ENCODE measurements at regions not wholly inside any gene's neighbourhood (a gene's known extent, or its start where the extent isn't known, plus 50 kb on each side); places are given as distances from the start of the nearest gene placed in this dataset.

DNA sequence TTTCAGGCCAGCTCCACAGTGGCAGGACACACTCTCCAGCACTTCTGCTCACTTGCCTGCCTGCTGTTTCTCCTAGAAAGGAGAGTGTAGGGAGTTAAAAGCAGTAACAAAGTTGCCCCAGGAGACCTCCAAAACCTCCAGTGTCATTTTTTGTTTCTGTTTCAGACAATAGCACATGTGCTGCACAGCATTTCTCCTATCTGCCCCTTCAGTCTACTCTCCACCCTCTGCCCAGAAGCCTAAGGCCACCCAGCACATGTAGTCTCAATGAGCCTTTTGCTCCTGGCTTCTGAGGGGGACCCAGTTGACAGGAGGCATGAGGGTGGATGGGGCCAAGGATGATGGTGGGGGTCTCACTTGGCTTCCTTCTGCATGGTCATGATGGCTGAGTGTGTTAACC, 329.6 kb upstream of the CLNK start (continued):
- TF ChIP-seq, protein P1, sequence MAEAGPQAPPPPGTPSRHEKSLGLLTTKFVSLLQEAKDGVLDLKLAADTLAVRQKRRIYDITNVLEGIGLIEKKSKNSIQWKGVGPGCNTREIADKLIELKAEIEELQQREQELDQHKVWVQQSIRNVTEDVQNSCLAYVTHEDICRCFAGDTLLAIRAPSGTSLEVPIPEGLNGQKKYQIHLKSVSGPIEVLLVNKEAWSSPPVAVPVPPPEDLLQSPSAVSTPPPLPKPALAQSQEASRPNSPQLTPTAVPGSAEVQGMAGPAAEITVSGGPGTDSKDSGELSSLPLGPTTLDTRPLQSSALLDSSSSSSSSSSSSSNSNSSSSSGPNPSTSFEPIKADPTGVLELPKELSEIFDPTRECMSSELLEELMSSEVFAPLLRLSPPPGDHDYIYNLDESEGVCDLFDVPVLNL (CRISPR knock-in tag; IDR thresholded peaks at IDR 0.05; ENCODE audit: low read depth): no peak
- TF ChIP-seq TAF1 (IDR thresholded peaks at IDR 0.05; ENCODE audit: control insufficient read depth, extremely low read depth, insufficient read depth, low read length, severe bottlenecking) (no peak), KAT7 (CRISPR knock-in tag; IDR thresholded peaks at IDR 0.05; ENCODE audit: borderline replicate concordance) (no peak), BACH1 (tag; IDR thresholded peaks at IDR 0.05) (no peak), DNMT1 (IDR thresholded peaks at IDR 0.05) (no peak)
- TF ChIP-seq, protein P2, sequence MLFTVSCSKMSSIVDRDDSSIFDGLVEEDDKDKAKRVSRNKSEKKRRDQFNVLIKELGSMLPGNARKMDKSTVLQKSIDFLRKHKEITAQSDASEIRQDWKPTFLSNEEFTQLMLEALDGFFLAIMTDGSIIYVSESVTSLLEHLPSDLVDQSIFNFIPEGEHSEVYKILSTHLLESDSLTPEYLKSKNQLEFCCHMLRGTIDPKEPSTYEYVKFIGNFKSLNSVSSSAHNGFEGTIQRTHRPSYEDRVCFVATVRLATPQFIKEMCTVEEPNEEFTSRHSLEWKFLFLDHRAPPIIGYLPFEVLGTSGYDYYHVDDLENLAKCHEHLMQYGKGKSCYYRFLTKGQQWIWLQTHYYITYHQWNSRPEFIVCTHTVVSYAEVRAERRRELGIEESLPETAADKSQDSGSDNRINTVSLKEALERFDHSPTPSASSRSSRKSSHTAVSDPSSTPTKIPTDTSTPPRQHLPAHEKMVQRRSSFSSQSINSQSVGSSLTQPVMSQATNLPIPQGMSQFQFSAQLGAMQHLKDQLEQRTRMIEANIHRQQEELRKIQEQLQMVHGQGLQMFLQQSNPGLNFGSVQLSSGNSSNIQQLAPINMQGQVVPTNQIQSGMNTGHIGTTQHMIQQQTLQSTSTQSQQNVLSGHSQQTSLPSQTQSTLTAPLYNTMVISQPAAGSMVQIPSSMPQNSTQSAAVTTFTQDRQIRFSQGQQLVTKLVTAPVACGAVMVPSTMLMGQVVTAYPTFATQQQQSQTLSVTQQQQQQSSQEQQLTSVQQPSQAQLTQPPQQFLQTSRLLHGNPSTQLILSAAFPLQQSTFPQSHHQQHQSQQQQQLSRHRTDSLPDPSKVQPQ (CRISPR knock-in tag; IDR thresholded peaks at IDR 0.05; ENCODE audit: borderline replicate concordance): no peak

DNA sequence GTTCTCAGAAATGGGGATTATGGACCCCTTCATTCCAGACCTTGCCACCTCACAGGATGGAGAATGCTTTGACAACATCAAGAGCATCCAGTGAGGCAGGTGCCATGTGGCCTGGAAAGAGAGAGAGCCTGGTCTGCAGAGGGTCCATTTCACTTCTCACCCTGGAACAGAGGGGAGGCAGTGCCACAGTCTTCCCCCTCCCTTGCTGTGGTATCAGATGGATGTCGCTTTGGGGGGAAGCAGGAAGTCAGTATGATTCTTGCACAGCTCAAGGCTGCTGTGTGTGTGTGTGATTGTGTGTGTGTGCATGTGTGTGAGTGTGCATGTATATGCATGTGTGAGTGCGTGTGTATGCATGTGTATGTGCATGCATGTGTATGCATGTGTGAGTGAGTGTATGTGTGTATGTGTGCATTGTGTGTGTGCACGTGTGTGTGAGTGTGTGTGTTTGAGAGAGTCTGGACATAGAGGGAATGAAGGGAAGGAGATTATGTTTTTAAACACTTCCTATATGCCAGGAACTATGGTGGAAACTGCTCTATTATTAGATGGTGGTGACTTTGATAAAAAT, 328.6 kb upstream of the CLNK start:
- intact Hi-C loops (cut with micrococcal nuclease) (no loop called here), in situ Hi-C loops (cut with MboI) (no loop called here)
- DNase-seq (ENCODE audit: extremely low read depth in 1 of 4, low spot score in 3 of 4) (no peak), ATAC-seq (no peak), FAIRE-seq (no peak)
- ChIA-PET CTCF (ENCODE audit: low intra/inter-chr PET ratio) (no interaction called here), POLR2A (no interaction called here)
- no TSS peak for BruUV-seq (replicated peaks)
- Histone ChIP-seq H3K79me2 (ENCODE audit: control insufficient read depth, insufficient read depth, low read length) (no peaks in the 10 kb centered on the region), H3K4me3 (no peak overlapping the region), H3K9me3 (replicated peaks; ENCODE audit: control insufficient read depth, insufficient read depth, low read depth, low read length) (no peaks in the 10 kb centered on the region), H3K9ac (ENCODE audit: insufficient read depth in 1 of 2, low read depth in 2 of 2, low read length in 2 of 2) (no peak overlapping the region), H3K27ac (ENCODE audit: extremely low read depth, low read depth, low read length) (no peak overlapping the region), H3K4me1 (replicated peaks in 1 of 2; ENCODE audit: control insufficient read depth in 2 of 2, insufficient read depth in 2 of 2, low read length in 2 of 2) (no peaks in the 10 kb centered on the region), H3K27me3 (ENCODE audit: control insufficient read depth in 2 of 2, insufficient read depth in 2 of 2, low read length in 2 of 2) (no peaks in the 10 kb centered on the region), H2AFZ (ENCODE audit: low read depth, low read length) (no peak overlapping the region), H3K36me3 (ENCODE audit: control insufficient read depth, insufficient read depth, low read length) (no peaks in the 10 kb centered on the region), H4K20me1 (replicated peaks; ENCODE audit: control insufficient read depth, insufficient read depth, low read length) (no peaks in the 10 kb centered on the region), H3K9me1 (ENCODE audit: control insufficient read depth, insufficient read depth, low read length) (no peaks in the 10 kb centered on the region), H3K4me2 (ENCODE audit: insufficient read depth, low read length) (no peak overlapping the region)
- 0% methylated on average over 2 of the region's 3 CpGs for whole genome bisulfite sequencing (ENCODE audit: insufficient coverage, low coverage, missing lambda C conversion rate)
- no peak for TF ChIP-seq CBFB (CRISPR knock-in tag; IDR thresholded peaks at IDR 0.05)
- no peak for TF ChIP-seq MCM5 (IDR thresholded peaks at IDR 0.05; ENCODE audit: low read depth)
